HepG2 (cell line): ENCODE measurements at regions not wholly inside any gene's neighbourhood (a gene's known extent, or its start where the extent isn't known, plus 50 kb on each side); places are given as distances from the start of the nearest gene placed in this dataset.

Experiments
- ATAC-seq: fragments of 200-7000 bp; cut with Tn5 transposase; 3 replicates; pipeline ENCODE4 v1.9.1; 2020; ENCODE audit warnings: mild to moderate bottlenecking, moderate library complexity
- BruUV-seq: library from RNA; stranded (reverse); fragments of 400-500 nt; replicated peaks from 2 replicates; lab custom pipeline; 2021; lab: Mats Ljungman, UMichigan
- CTCF ChIA-PET: fragments of 300-600 bp; formaldehyde crosslinking; extraction: SDS; loops from one replicate; lab custom pipeline; 2021; ENCODE audit warnings: low total read pairs, inconsistent platforms, low intra/inter-chr PET ratio; lab: Yijun Ruan, JAX
- POLR2A ChIA-PET: fragments of 350-600 bp; sonication (Branson Sonifier 250); formaldehyde crosslinking; loops from one replicate; lab custom pipeline; 2020; ENCODE audit warnings: antibody characterized with exemption, inconsistent platforms; lab: Yijun Ruan, JAX
- DNase-seq: peaks from one replicate; pipeline ENCODE4 v3.0.0-alpha.2; 2015; ENCODE audit warnings: low spot score
- FAIRE-seq: peaks from 3 replicates; lab custom pipeline; 2011; peaks lifted over from hg19 to GRCh38; lab: Jason Lieb, UNC
- H2AFZ ChIP-seq: one replicate; pipeline ENCODE4 v1.6.1; 2011; ENCODE audit warnings: low read length, inconsistent platforms
- H3K27ac ChIP-seq: fragments of 300-600 bp; 3 replicates; pipeline ENCODE4 v1.8.0; 2011; ENCODE audit warnings: mixed run types, mild to moderate bottlenecking, mixed read lengths, low read length, inconsistent platforms; ENCODE audit not compliant: insufficient read depth; ENCODE audit errors: extremely low read length
- H3K27me3 ChIP-seq, 2 experiments: fragments of 200-600 bp in 1 of 2; 2 replicates in 1 of 2; 3 replicates in 1 of 2; pipeline versions ENCODE4 v1.6.0 to v1.8.0; 2011; ENCODE audit warnings: low read length in 2 of 2, mild to moderate bottlenecking in 2 of 2, moderate library complexity in 2 of 2, inconsistent platforms in 1 of 2; ENCODE audit not compliant: insufficient read depth in 2 of 2, control insufficient read depth in 1 of 2
- H3K36me3 ChIP-seq, 2 experiments: fragments of 200-600 bp in 1 of 2; replicated peaks in 1 of 2; 2 replicates in 1 of 2; 3 replicates in 1 of 2; pipeline versions ENCODE4 v1.5.1 to v1.8.0; 2011; ENCODE audit warnings: low read length in 2 of 2, inconsistent platforms in 1 of 2; ENCODE audit not compliant: insufficient read depth in 2 of 2, control insufficient read depth in 1 of 2
- H3K4me1 ChIP-seq: 2 replicates; pipeline ENCODE4 v1.5.1; 2012; ENCODE audit warnings: low read length, inconsistent platforms; ENCODE audit not compliant: insufficient read depth
- H3K4me2 ChIP-seq: 2 replicates; pipeline ENCODE4 v1.6.0; 2011; ENCODE audit warnings: low read depth, low read length, inconsistent platforms
- H3K4me3 ChIP-seq, 3 experiments: fragments of 200-600 bp in 1 of 3; sonication (generic), shearing (Covaris generic) in 1 of 3; replicated peaks in 1 of 3; 2 replicates each; pipeline ENCODE4 v1.5.1; 2011 to 2016; ENCODE audit warnings: low read length in 3 of 3, inconsistent platforms in 2 of 3, low read depth in 2 of 3, mild to moderate bottlenecking in 2 of 3, control low read depth in 1 of 3, mixed read lengths in 1 of 3; ENCODE audit not compliant: insufficient read depth in 1 of 3
- H3K79me2 ChIP-seq: one replicate; pipeline ENCODE4 v1.6.1; 2011; ENCODE audit warnings: low read length, inconsistent platforms; ENCODE audit not compliant: insufficient read depth
- H3K9ac ChIP-seq: 2 replicates; pipeline ENCODE4 v1.6.0; 2011; ENCODE audit warnings: mild to moderate bottlenecking, low read depth, low read length, inconsistent platforms; ENCODE audit not compliant: insufficient read depth
- H3K9me3 ChIP-seq: 2 replicates; pipeline ENCODE4 v1.5.1; 2012; ENCODE audit warnings: mild to moderate bottlenecking, low read length
- H4K20me1 ChIP-seq: 2 replicates; pipeline ENCODE4 v1.6.0; 2011; ENCODE audit warnings: inconsistent platforms, mild to moderate bottlenecking, low read length, moderate library complexity; ENCODE audit not compliant: insufficient read depth
- ATF2 ChIP-seq: sonication (generic); formaldehyde crosslinking; IDR thresholded peaks from 2 replicates; pipeline ENCODE4 v1.4.0; 2020; ENCODE audit warnings: missing genetic modification reagents
- FOXA3 ChIP-seq: IDR thresholded peaks from 2 replicates; pipeline ENCODE4 v1.6.1; 2016; ENCODE audit warnings: missing genetic modification reagents, missing compliant biosample characterization
- FOXJ3 ChIP-seq: sonication (generic); formaldehyde crosslinking; IDR thresholded peaks from 2 replicates; pipeline ENCODE4 v1.4.0; 2020; ENCODE audit warnings: missing genetic modification reagents, mild to moderate bottlenecking, borderline replicate concordance
- GPN1 ChIP-seq: sonication (generic); formaldehyde crosslinking; IDR thresholded peaks from 2 replicates; pipeline ENCODE4 v1.5.1; 2020; ENCODE audit warnings: missing genetic modification reagents, borderline replicate concordance
- KDM1A ChIP-seq: IDR thresholded peaks from 2 replicates; pipeline ENCODE4 v1.6.1; 2016; ENCODE audit warnings: missing compliant biosample characterization
- LRRFIP1 ChIP-seq: sonication (generic); formaldehyde crosslinking; conservative IDR thresholded peaks from 2 replicates; pipeline ENCODE4 v1.4.0; 2020; ENCODE audit warnings: missing genetic modification reagents
- NR2F1 ChIP-seq, 2 experiments: fragments of 450-650 bp in 1 of 2; formaldehyde crosslinking in 1 of 2; IDR thresholded peaks; 2 replicates each; pipeline versions ENCODE4 v1.5.0 to v1.6.1; 2016 to 2020; ENCODE audit warnings: mild to moderate bottlenecking in 1 of 2, missing compliant biosample characterization in 1 of 2, missing genetic modification reagents in 1 of 2, moderate library complexity in 1 of 2
- SAFB2 ChIP-seq: sonication (generic); formaldehyde crosslinking; IDR thresholded peaks from 2 replicates; pipeline ENCODE4 v1.5.1; 2020; ENCODE audit warnings: missing genetic modification reagents, low read depth, mild to moderate bottlenecking, borderline replicate concordance
- TP53 ChIP-seq: sonication (generic); formaldehyde crosslinking; conservative IDR thresholded peaks from 2 replicates; pipeline ENCODE4 v1.4.0; 2020; ENCODE audit warnings: missing genetic modification reagents
- ZBTB38 ChIP-seq: sonication (generic); formaldehyde crosslinking; IDR thresholded peaks from 2 replicates; pipeline ENCODE4 v1.5.1; 2020; ENCODE audit warnings: mild to moderate bottlenecking, missing genetic modification reagents
- ZFY ChIP-seq: sonication (generic); formaldehyde crosslinking; IDR thresholded peaks from 2 replicates; pipeline ENCODE4 v1.4.0; 2020; ENCODE audit warnings: missing genetic modification reagents
- ZNF225 ChIP-seq: sonication (generic); formaldehyde crosslinking; IDR thresholded peaks from 2 replicates; pipeline ENCODE4 v1.4.0; 2020; ENCODE audit warnings: mild to moderate bottlenecking, missing genetic modification reagents
- ZNF282 ChIP-seq: fragments of 450-650 bp; IDR thresholded peaks from 2 replicates; pipeline ENCODE4 v1.6.1; 2018; ENCODE audit not compliant: partially characterized antibody
- ZNF749 ChIP-seq: sonication (generic); formaldehyde crosslinking; IDR thresholded peaks from 2 replicates; pipeline ENCODE4 v1.8.0; 2022; ENCODE audit warnings: mild to moderate bottlenecking, missing genetic modification reagents, moderate library complexity, borderline replicate concordance
- ZNF777 ChIP-seq: sonication (generic); formaldehyde crosslinking; IDR thresholded peaks from 2 replicates; pipeline ENCODE4 v1.4.0; 2020; ENCODE audit warnings: missing genetic modification reagents
- in situ Hi-C: cut with HindIII; loops from 2 replicates; pipeline ENCODE4 v1.10.0; 2017; ENCODE audit warnings: low pct_unique_long_range_greater_than_20kb; ENCODE audit not compliant: extremely low pct_ligation_motif_present
- intact Hi-C: fragments of 100-400 bp; cut with micrococcal nuclease; formaldehyde crosslinking; loops from one replicate; pipeline ENCODE4 v1.10.0; 2022; ENCODE audit not compliant: unreplicated experiment
- TF ChIP-seq, protein P1 (sequence below): sonication (generic); formaldehyde crosslinking; IDR thresholded peaks from 2 replicates; pipeline ENCODE4 v1.5.0; 2020; ENCODE audit warnings: mild to moderate bottlenecking, low read depth, missing genetic modification reagents, borderline replicate concordance
- TF ChIP-seq, protein P2 (sequence below): sonication (generic); formaldehyde crosslinking; IDR thresholded peaks from 2 replicates; pipeline ENCODE4 v1.4.0; 2020; ENCODE audit warnings: missing genetic modification reagents

DNA sequence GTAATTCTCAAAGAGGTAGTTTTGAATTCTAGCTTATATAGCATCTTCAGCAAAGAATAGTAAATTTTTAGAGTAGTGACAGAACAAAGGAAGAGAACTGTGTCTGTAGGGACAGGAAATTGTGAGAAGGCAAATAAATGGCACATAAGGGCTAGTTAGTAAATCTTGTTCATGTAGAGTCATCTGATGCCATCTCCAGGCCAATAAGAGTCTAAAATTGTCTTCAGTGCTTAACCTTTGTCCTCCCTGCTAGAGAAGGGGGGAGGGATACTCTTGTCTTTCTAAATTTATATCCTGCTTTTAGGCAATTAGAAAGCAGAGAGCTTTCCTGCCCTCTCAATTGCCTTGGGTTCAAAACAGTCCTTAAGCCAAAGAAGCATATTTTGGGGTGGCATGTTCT lies 87.0 kb upstream of the DNAJC19 start:
- POLR2A ChIA-PET = no interaction called here
- CTCF ChIA-PET = no interaction called here
- no TSS peak for BruUV-seq

More for the DNA sequence above, 87.0 kb upstream of the DNAJC19 start:
- no peaks in the 10 kb centered on the region for H3K4me1 ChIP-seq
- no peak for DNase-seq
- no peak for TF ChIP-seq NR2F1 (CRISPR knock-in tag; IDR thresholded peaks at IDR 0.05)
- TF ChIP-seq FOXA3 = no peak
- no peak for TF ChIP-seq ZNF282
- no peak for TF ChIP-seq ZNF749 (CRISPR knock-in tag)
- no peak for TF ChIP-seq TP53 (CRISPR knock-in tag)
- TF ChIP-seq, protein P1, sequence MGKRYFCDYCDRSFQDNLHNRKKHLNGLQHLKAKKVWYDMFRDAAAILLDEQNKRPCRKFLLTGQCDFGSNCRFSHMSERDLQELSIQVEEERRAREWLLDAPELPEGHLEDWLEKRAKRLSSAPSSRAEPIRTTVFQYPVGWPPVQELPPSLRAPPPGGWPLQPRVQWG (CRISPR knock-in tag) = no peak
- no peak for TF ChIP-seq ZNF777
- TF ChIP-seq ATF2 (CRISPR knock-in tag) = no peak
- TF ChIP-seq ZFY (CRISPR knock-in tag) = no peak
- no peak for TF ChIP-seq FOXJ3 (CRISPR knock-in tag)
- no peak for TF ChIP-seq LRRFIP1 (CRISPR knock-in tag)
- TF ChIP-seq SAFB2 (CRISPR knock-in tag) = no peak
- TF ChIP-seq ZBTB38 (CRISPR knock-in tag) = no peak
- TF ChIP-seq ZNF225 (CRISPR knock-in tag) = no peak
- no peak for TF ChIP-seq GPN1
- no peak for TF ChIP-seq KDM1A (CRISPR knock-in tag)
- TF ChIP-seq, protein P2, sequence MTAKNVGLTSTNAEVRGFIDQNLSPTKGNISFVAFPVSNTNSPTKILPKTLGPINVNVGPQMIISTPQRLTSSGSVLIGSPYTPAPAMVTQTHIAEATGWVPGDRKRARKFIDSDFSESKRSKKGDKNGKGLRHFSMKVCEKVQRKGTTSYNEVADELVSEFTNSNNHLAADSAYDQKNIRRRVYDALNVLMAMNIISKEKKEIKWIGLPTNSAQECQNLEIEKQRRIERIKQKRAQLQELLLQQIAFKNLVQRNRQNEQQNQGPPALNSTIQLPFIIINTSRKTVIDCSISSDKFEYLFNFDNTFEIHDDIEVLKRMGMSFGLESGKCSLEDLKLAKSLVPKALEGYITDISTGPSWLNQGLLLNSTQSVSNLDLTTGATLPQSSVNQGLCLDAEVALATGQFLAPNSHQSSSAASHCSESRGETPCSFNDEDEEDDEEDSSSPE = no peak
- H3K27me3 ChIP-seq = no peaks in the 10 kb centered on the region
- no peaks in the 10 kb centered on the region for H3K36me3 ChIP-seq
- intact Hi-C loops (no loop called here), in situ Hi-C loops (no loop called here)
- H3K27ac ChIP-seq = no peak overlapping the region
- ATAC-seq = no peak
- no peaks in the 10 kb centered on the region for H3K79me2 ChIP-seq
- no peak overlapping the region for H3K4me2 ChIP-seq
- no peaks in the 10 kb centered on the region for H4K20me1 ChIP-seq
- no peak for FAIRE-seq
- H3K4me3 ChIP-seq = no peak overlapping the region
- no peak overlapping the region for H2AFZ ChIP-seq
- H3K9ac ChIP-seq = no peak overlapping the region
- H3K9me3 ChIP-seq = no peaks in the 10 kb centered on the region
